Tibial nerve (tissue), 4 donors: ENCODE measurements at regions not wholly inside any gene's neighbourhood (a gene's known extent, or its start where the extent isn't known, plus 50 kb on each side); places are given as distances from the start of the nearest gene placed in this dataset.

Experiments used
- DNase-seq, 2 donors: peaks; one replicate each; pipeline ENCODE4 v3.0.0-alpha.2; 2019; ENCODE audit warnings: low spot score in 2 of 2
- H3K27ac ChIP-seq, 4 donors: fragments of 200-600 bp; sonication (generic) in 3 of 4; one replicate each; pipeline ENCODE4 v1.5.1; 2017 to 2019; ENCODE audit warnings: mild to moderate bottlenecking in 1 of 4
- H3K27me3 ChIP-seq, 2 donors: fragments of 200-600 bp; sonication (generic) in 1 of 2; one replicate each; pipeline versions ENCODE4 v1.5.1 to v1.6.0; 2017 to 2019
- H3K36me3 ChIP-seq, 3 donors: fragments of 200-600 bp; sonication (generic); one replicate each; pipeline ENCODE4 v1.5.1; 2018 to 2019
- H3K4me1 ChIP-seq, 4 donors: fragments of 200-600 bp; sonication (generic) in 3 of 4; one replicate each; pipeline ENCODE4 v1.5.1; 2017 to 2019
- H3K4me3 ChIP-seq, 4 donors: fragments of 200-600 bp; sonication (generic) in 3 of 4; one replicate each; pipeline ENCODE4 v1.5.1; 2017 to 2019; ENCODE audit warnings: mild to moderate bottlenecking in 1 of 4, moderate library complexity in 1 of 4
- H3K9me3 ChIP-seq, 4 donors: fragments of 200-600 bp; sonication (generic) in 3 of 4; one replicate each; pipeline ENCODE4 v1.5.1; 2017 to 2019
- EP300 ChIP-seq, 2 donors: sonication (generic); formaldehyde crosslinking; IDR thresholded peaks; one replicate each; pipeline ENCODE4 v1.6.1; 2017; ENCODE audit warnings: antibody characterized with exemption in 2 of 2, mild to moderate bottlenecking in 1 of 2
- POLR2A ChIP-seq, 2 donors: fragments of 450-650 bp; IDR thresholded peaks; one replicate each; pipeline ENCODE4 v1.6.1; 2017; ENCODE audit warnings: antibody characterized with exemption in 2 of 2, mild to moderate bottlenecking in 2 of 2, moderate library complexity in 2 of 2
- WGBS, 2 donors: methylation state at CpG; one replicate each; pipeline ENCODE4 v1.1.5; 2018; 5-methylcytosine and 5-hydroxymethylcytosine counted together
- TF ChIP-seq, protein P1 (sequence below), 5 experiments: fragments of 200-600 bp in 3 of 5; fragments of 450-650 bp in 2 of 5; sonication (generic) in 3 of 5; IDR thresholded peaks; one replicate each; pipeline ENCODE4 v1.5.1; 2016 to 2019; ENCODE audit warnings: antibody characterized with exemption in 5 of 5, mild to moderate bottlenecking in 3 of 5, moderate library complexity in 2 of 5

DNA sequence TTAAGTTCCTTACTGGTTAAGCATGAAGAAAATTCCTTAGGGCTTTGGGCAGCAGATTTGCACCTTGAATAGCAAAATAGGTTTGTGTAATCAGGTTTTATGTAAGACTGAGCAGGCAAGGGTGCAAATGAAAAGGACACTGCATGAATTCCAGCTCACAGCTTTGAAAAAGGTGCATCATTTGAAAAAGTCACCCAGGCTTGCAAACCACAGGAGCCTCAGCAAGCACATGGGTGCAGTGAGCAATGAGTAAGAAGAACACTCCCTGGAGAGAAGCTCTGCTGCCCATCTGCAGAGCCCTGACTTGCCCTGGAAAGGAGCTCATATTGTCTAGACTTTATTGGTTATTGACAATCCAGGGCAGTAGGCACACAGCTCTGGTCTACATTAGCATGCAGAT is 165.6 kb upstream of the KCNJ16 start:
- Histone ChIP-seq H3K27me3 (no peaks in the 10 kb centered on the region), H3K9me3 (no peaks in the 10 kb centered on the region), H3K27ac (no peak overlapping the region), H3K4me3 (no peak overlapping the region), H3K4me1 (peaks cover 0 to 24% (median 0%) of the 10 kb centered on the region in 4 donors), H3K36me3 (no peaks in the 10 kb centered on the region)
- TF ChIP-seq EP300 (IDR thresholded peaks at IDR 0.05): no peak
- no peak for TF ChIP-seq POLR2A (IDR thresholded peaks at IDR 0.05)
- TF ChIP-seq, protein P1, sequence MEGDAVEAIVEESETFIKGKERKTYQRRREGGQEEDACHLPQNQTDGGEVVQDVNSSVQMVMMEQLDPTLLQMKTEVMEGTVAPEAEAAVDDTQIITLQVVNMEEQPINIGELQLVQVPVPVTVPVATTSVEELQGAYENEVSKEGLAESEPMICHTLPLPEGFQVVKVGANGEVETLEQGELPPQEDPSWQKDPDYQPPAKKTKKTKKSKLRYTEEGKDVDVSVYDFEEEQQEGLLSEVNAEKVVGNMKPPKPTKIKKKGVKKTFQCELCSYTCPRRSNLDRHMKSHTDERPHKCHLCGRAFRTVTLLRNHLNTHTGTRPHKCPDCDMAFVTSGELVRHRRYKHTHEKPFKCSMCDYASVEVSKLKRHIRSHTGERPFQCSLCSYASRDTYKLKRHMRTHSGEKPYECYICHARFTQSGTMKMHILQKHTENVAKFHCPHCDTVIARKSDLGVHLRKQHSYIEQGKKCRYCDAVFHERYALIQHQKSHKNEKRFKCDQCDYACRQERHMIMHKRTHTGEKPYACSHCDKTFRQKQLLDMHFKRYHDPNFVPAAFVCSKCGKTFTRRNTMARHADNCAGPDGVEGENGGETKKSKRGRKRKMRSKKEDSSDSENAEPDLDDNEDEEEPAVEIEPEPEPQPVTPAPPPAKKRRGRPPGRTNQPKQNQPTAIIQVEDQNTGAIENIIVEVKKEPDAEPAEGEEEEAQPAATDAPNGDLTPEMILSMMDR (IDR thresholded peaks at IDR 0.05): no peak
- DNase-seq: no peak

DNA sequence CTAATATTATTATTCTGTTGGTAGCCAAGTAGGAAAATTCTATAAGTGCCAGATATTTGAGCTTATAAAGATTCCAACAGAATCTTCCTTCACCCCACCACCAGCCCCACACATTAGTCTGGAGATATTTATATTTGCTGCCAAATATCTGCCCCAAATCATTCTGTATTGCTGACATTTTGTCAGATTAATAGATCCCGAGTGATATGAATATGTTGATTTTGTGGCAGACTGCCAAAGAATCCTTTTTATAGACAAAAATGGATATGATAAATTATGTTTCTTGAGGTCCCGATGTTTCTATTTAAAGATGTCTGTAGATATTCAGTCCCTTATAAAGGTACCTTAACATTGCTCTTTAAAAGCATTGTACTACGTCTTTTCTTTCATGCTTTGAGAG is 162.2 kb upstream of the KCNJ16 start:
- TF ChIP-seq, protein P1 (IDR thresholded peaks at IDR 0.05): no peak
- TF ChIP-seq POLR2A (IDR thresholded peaks at IDR 0.05) (no peak), EP300 (IDR thresholded peaks at IDR 0.05) (no peak)
- Histone ChIP-seq H3K9me3 (no peaks in the 10 kb centered on the region), H3K27ac (peak overlapping the region in 3 of 4 donors; percentile 16 to 74 (median 39)), H3K4me1 (peaks cover 0 to 17% (median 0%) of the 10 kb centered on the region in 4 donors), H3K27me3 (no peaks in the 10 kb centered on the region), H3K4me3 (peak overlapping the region in 1 of 4 donors; percentile 11), H3K36me3 (no peaks in the 10 kb centered on the region)
- no peak for DNase-seq
- WGBS, 2 donors: 34 to 41% methylated on average over 3 of the region's 3 CpGs

DNA sequence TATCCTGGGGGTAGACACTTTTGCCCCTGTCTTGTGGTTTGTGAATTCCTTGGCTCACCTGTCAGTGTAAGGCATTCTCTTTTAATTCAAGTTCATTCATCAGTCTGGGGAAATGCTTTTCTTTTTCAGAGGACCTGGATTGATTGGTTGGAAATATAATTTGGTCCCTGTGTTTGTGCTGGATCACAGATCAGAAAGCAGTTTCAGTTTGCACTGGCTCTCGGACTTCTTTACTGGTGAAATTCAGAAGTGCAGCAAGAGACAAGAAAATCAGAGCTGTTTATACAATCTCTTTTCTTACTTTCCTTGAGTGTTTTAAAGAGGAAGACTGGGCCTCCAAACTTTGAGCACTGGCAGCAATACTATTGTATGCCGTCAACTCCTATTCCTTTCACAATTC is 161.8 kb upstream of the KCNJ16 start:
- Histone ChIP-seq H3K4me1 (peaks cover 0 to 15% (median 0%) of the 10 kb centered on the region in 4 donors), H3K27ac (peak overlapping the region in 3 of 4 donors; percentile 16 to 74 (median 39))
- WGBS, 2 donors: 36 to 46% methylated on average over 2 of the region's 2 CpGs

GRCh38 chr17:69913616-69914015 is 161.4 kb upstream of the KCNJ16 start:
- no peak for TF ChIP-seq POLR2A (IDR thresholded peaks at IDR 0.05)
- no peak for TF ChIP-seq EP300 (IDR thresholded peaks at IDR 0.05)
- TF ChIP-seq, protein P1 (IDR thresholded peaks at IDR 0.05): no peak
- peaks cover 0 to 15% (median 0%) of the 10 kb centered on the region in 4 donors for H3K4me1 ChIP-seq
- H3K27me3 ChIP-seq: no peaks in the 10 kb centered on the region
- no peaks in the 10 kb centered on the region for H3K9me3 ChIP-seq
- DNase-seq: no peak
- H3K36me3 ChIP-seq: no peaks in the 10 kb centered on the region
- peak overlapping the region in 2 of 4 donors; percentile 39 to 74 for H3K27ac ChIP-seq
- 66 to 79% methylated on average over 2 of the region's 2 CpGs for WGBS, 2 donors
- no peak overlapping the region for H3K4me3 ChIP-seq

More for the DNA sequence above, 161.8 kb upstream of the KCNJ16 start:
- no peaks in the 10 kb centered on the region for H3K27me3 ChIP-seq
- peak overlapping the region in 1 of 4 donors; percentile 11 for H3K4me3 ChIP-seq
- no peaks in the 10 kb centered on the region for H3K36me3 ChIP-seq
- DNase-seq: no peak
- TF ChIP-seq, protein P1 (IDR thresholded peaks at IDR 0.05): peak in 2 of 5 experiments; percentile 7 to 20
- no peak for TF ChIP-seq EP300 (IDR thresholded peaks at IDR 0.05)
- no peaks in the 10 kb centered on the region for H3K9me3 ChIP-seq

- peaks cover 0 to 15% (median 0%) of the 10 kb centered on the region in 4 donors for H3K4me1 ChIP-seq
- H3K4me3 ChIP-seq: no peak overlapping the region
- H3K27me3 ChIP-seq: no peaks in the 10 kb centered on the region
- TF ChIP-seq EP300 (IDR thresholded peaks at IDR 0.05): no peak
- no peak for TF ChIP-seq POLR2A (IDR thresholded peaks at IDR 0.05)
- TF ChIP-seq, protein P1 (IDR thresholded peaks at IDR 0.05): no peak
- no peak overlapping the region for H3K27ac ChIP-seq
- H3K36me3 ChIP-seq: no peaks in the 10 kb centered on the region
- H3K9me3 ChIP-seq: no peaks in the 10 kb centered on the region
- DNase-seq: no peak
- WGBS, 2 donors: 93 to 100% methylated on average over 1 of the region's 1 CpG
Measured at GRCh38 chr17:69914520-69914919, 160.5 kb upstream of the KCNJ16 start.
